HFFc6 (cell line): ENCODE measurements at regions not wholly inside any gene's neighbourhood (a gene's known extent, or its start where the extent isn't known, plus 50 kb on each side); places are given as distances from the start of the nearest gene placed in this dataset.

Experiments used
- DNase-seq: peaks from one replicate; pipeline ENCODE4 v3.0.0-alpha.2; 2018
- H3K27ac Mint-ChIP-seq: 2 replicates; pipeline ENCODE4 v1.8.0; 2020; ENCODE audit warnings: mild to moderate bottlenecking, mixed read lengths
- H3K27me3 Mint-ChIP-seq: 2 replicates; pipeline ENCODE4 v1.8.0; 2021; ENCODE audit warnings: mild to moderate bottlenecking, moderate library complexity, mixed read lengths; ENCODE audit not compliant: insufficient read depth
- H3K36me3 Mint-ChIP-seq: 2 replicates; pipeline ENCODE4 v1.8.0; 2021; ENCODE audit warnings: low read depth, mixed read lengths
- H3K4me1 Mint-ChIP-seq: 2 replicates; pipeline ENCODE4 v1.8.0; 2020; ENCODE audit warnings: low read depth, mixed read lengths
- H3K4me3 Mint-ChIP-seq: 2 replicates; pipeline ENCODE4 v1.8.0; 2020; ENCODE audit warnings: mild to moderate bottlenecking, moderate library complexity, mixed read lengths
- H3K9me3 Mint-ChIP-seq: 2 replicates; pipeline ENCODE4 v1.8.0; 2020; ENCODE audit warnings: mild to moderate bottlenecking, mixed read lengths
- CTCF ChIP-seq: fragments of 200-600 bp; sonication (generic); IDR thresholded peaks from 2 replicates; pipeline ENCODE4 v1.5.0; 2021; ENCODE audit warnings: antibody characterized with exemption, mild to moderate bottlenecking

- peaks cover 4% of the 10 kb centered on the region for H3K27me3 Mint-ChIP-seq
- no peak overlapping the region for H3K27ac Mint-ChIP-seq
- H3K4me1 Mint-ChIP-seq, result no peaks in the 10 kb centered on the region
- no peaks in the 10 kb centered on the region for H3K36me3 Mint-ChIP-seq
- H3K9me3 Mint-ChIP-seq, result no peaks in the 10 kb centered on the region
- H3K4me3 Mint-ChIP-seq, result no peak overlapping the region
- TF ChIP-seq CTCF, result no peak
- no peak for DNase-seq
Observed at GRCh38 chr4:38406243-38406642, 257.8 kb upstream of the KLF3 start.

- Mint-ChIP-seq H3K4me3 (no peak overlapping the region), H3K36me3 (no peaks in the 10 kb centered on the region), H3K27me3 (peaks cover 2% of the 10 kb centered on the region), H3K4me1 (no peaks in the 10 kb centered on the region), H3K27ac (no peak overlapping the region), H3K9me3 (no peaks in the 10 kb centered on the region)
- TF ChIP-seq CTCF, result no peak
- no peak for DNase-seq
Observed at GRCh38 chr4:38409852-38410251, 254.1 kb upstream of the KLF3 start.

- Mint-ChIP-seq H3K4me3 (no peak overlapping the region), H3K27me3 (peaks cover 2% of the 10 kb centered on the region), H3K36me3 (no peaks in the 10 kb centered on the region), H3K27ac (no peak overlapping the region), H3K9me3 (no peaks in the 10 kb centered on the region), H3K4me1 (no peaks in the 10 kb centered on the region)
- TF ChIP-seq CTCF, result no peak
- no peak for DNase-seq
Observed at GRCh38 chr4:38411092-38411491, 252.9 kb upstream of the KLF3 start.

- no peak for TF ChIP-seq CTCF
- H3K4me3 Mint-ChIP-seq, result no peak overlapping the region
- H3K4me1 Mint-ChIP-seq, result no peaks in the 10 kb centered on the region
- H3K9me3 Mint-ChIP-seq, result no peaks in the 10 kb centered on the region
- no peak overlapping the region for H3K27ac Mint-ChIP-seq
- no peaks in the 10 kb centered on the region for H3K36me3 Mint-ChIP-seq
- peaks cover 2% of the 10 kb centered on the region for H3K27me3 Mint-ChIP-seq
- DNase-seq, result no peak
Observed at GRCh38 chr4:38411981-38412536, 251.9 kb upstream of the KLF3 start.

GRCh38 chr4:38413524-38414341, 250.3 kb upstream of the KLF3 start:
- Mint-ChIP-seq H3K4me1 (no peaks in the 10 kb centered on the region), H3K27ac (no peak overlapping the region), H3K27me3 (no peaks in the 10 kb centered on the region; the same call in none of the 2 replicates), H3K9me3 (no peaks in the 10 kb centered on the region), H3K36me3 (no peaks in the 10 kb centered on the region), H3K4me3 (no peak overlapping the region)
- DNase-seq, result no peak
- TF ChIP-seq CTCF, result no peak
